ENCODE measurements at regions not wholly inside any gene's neighbourhood (a gene's known extent, or its start where the extent isn't known, plus 50 kb on each side); places are given as distances from the start of the nearest gene placed in this dataset.

- no peak for TF ChIP-seq ZBTB49 (tag by site-specific recombination; IDR thresholded peaks at IDR 0.05; ENCODE audit: low read depth)
- TF ChIP-seq ZNF488 (tag by site-specific recombination; IDR thresholded peaks at IDR 0.05): no peak
- no peak for TF ChIP-seq ZNF558 (tag by site-specific recombination; IDR thresholded peaks at IDR 0.05)
- no peak for TF ChIP-seq PRDM4 (tag by site-specific recombination; IDR thresholded peaks at IDR 0.05)
- TF ChIP-seq SP7 (tag by site-specific recombination; IDR thresholded peaks at IDR 0.05): no peak
- no peak for TF ChIP-seq OVOL3 (tag by site-specific recombination; IDR thresholded peaks at IDR 0.05)
- no peak for TF ChIP-seq ZNF768 (tag by site-specific recombination; IDR thresholded peaks at IDR 0.05)
Observed at GRCh38 chr2:80969900-80970299, 665.3 kb upstream of the LRRTM1 start (continued).

GRCh38 chr2:80968450-80968849 lies 663.9 kb upstream of the LRRTM1 start:
- no peaks in the 10 kb centered on the region for H3K9me3 ChIP-seq (ENCODE audit: control insufficient read depth, insufficient read depth, low read depth, low read length)
- ChIA-PET CTCF (interaction anchor here (0.6 to 0.7 kb wide), 2 partner anchors 390 to 749 kb away, joined by 3 read pairs; no protein-coding TSS in a partner anchor), POLR2A (no interaction called here)
- H3K4me1 ChIP-seq (ENCODE audit: control insufficient read depth, insufficient read depth, low read length): no peaks in the 10 kb centered on the region
- H3K36me3 ChIP-seq (ENCODE audit: control insufficient read depth in 2 of 2, insufficient read depth in 1 of 2, low read length in 2 of 2): no peaks in the 10 kb centered on the region
- H3K4me3 ChIP-seq (ENCODE audit: low read depth, low read length): no peak overlapping the region
- no peak overlapping the region for H3K27ac ChIP-seq (ENCODE audit: extremely low read depth, low read depth, low read length)
- TF ChIP-seq BCL6B (tag by site-specific recombination; IDR thresholded peaks at IDR 0.05) (no peak), ZNF394 (tag by site-specific recombination; IDR thresholded peaks at IDR 0.05; ENCODE audit: borderline replicate concordance) (no peak), ZSCAN30 (tag by site-specific recombination; IDR thresholded peaks at IDR 0.05) (no peak), TCF7L2 (IDR thresholded peaks at IDR 0.05; ENCODE audit: borderline replicate concordance, low read depth, low read length) (no peak), ZNF626 (tag by site-specific recombination; IDR thresholded peaks at IDR 0.05) (no peak), KLF16 (tag by site-specific recombination; IDR thresholded peaks at IDR 0.05) (no peak), KLF9 (tag by site-specific recombination; IDR thresholded peaks at IDR 0.05; ENCODE audit: low read depth) (no peak), ZNF366 (tag by site-specific recombination; conservative IDR thresholded peaks at IDR 0.05) (no peak), ELK4 (IDR thresholded peaks at IDR 0.05; ENCODE audit: borderline replicate concordance, low read depth, low read length) (no peak), PRDM2 (tag by site-specific recombination; IDR thresholded peaks at IDR 0.05; ENCODE audit: borderline replicate concordance) (no peak), ZBTB8A (tag by site-specific recombination; IDR thresholded peaks at IDR 0.05) (no peak), ZNF48 (tag by site-specific recombination; IDR thresholded peaks at IDR 0.05) (no peak), ZNF18 (tag by site-specific recombination; IDR thresholded peaks at IDR 0.05) (no peak), ZNF791 (tag by site-specific recombination; IDR thresholded peaks at IDR 0.05) (no peak)

Data from HEK293 (cell line).